ENCODE measurements at regions not wholly inside any gene's neighbourhood (a gene's known extent, or its start where the extent isn't known, plus 50 kb on each side); places are given as distances from the start of the nearest gene placed in this dataset.

DNA sequence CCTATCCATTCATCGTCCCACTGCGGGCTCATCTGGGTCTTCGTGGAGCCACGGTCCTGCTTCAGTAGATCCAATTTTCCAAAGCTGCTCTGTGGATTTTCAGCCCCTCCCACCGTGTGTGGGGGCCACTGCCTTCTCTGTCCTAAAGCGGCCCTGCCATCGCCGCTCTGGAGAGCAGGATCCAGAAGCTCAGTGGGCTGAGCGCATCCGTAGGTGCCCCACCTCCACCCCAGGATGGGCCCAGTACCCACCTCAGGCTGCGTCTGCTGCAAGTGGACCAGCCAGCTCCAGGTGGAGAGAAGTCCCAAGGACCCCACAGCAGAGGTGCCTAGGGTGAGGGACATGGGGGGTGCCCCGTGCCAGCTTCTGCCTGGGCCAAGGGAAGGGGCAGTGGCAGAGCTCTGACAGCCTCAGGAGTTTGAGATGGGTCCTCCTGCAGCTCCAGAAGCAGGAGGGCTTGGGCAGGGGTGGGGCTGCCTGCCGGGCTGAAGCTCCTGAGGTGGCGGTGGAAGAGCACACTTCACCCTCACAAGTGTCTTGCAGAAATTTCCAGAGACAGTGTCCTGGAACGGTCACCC is 148.1 kb upstream of the C14orf180 start:
- TF ChIP-seq CTCF (IDR thresholded peaks at IDR 0.05; ENCODE audit: control insufficient read depth, extremely low read depth, insufficient read depth) = no peak
- DNase-seq (ENCODE audit: low read depth) = no peak

GRCh38 chr14:104431929-104432541 is 147.5 kb upstream of the C14orf180 start:
- no peak for DNase-seq (ENCODE audit: low read depth)
- no peak for TF ChIP-seq CTCF (IDR thresholded peaks at IDR 0.05; ENCODE audit: control insufficient read depth, extremely low read depth, insufficient read depth)
- no peak overlapping the region for H3K4me3 ChIP-seq (ENCODE audit: low read depth, low read length)

More for the DNA sequence above, 148.1 kb upstream of the C14orf180 start:
- no peak overlapping the region for H3K4me3 ChIP-seq (ENCODE audit: low read depth, low read length)

- H3K4me3 ChIP-seq (ENCODE audit: low read depth, low read length) = no peak overlapping the region
- DNase-seq (ENCODE audit: low read depth) = no peak
- TF ChIP-seq CTCF (IDR thresholded peaks at IDR 0.05; ENCODE audit: control insufficient read depth, extremely low read depth, insufficient read depth) = no peak
Observed at GRCh38 chr14:104432611-104433231, 146.8 kb upstream of the C14orf180 start.

- H3K4me3 ChIP-seq (ENCODE audit: low read depth, low read length) = no peak overlapping the region
- no peak for DNase-seq (ENCODE audit: low read depth)
- no peak for TF ChIP-seq CTCF (IDR thresholded peaks at IDR 0.05; ENCODE audit: control insufficient read depth, extremely low read depth, insufficient read depth)
Observed at GRCh38 chr14:104433401-104434213, 146.0 kb upstream of the C14orf180 start.

DNA sequence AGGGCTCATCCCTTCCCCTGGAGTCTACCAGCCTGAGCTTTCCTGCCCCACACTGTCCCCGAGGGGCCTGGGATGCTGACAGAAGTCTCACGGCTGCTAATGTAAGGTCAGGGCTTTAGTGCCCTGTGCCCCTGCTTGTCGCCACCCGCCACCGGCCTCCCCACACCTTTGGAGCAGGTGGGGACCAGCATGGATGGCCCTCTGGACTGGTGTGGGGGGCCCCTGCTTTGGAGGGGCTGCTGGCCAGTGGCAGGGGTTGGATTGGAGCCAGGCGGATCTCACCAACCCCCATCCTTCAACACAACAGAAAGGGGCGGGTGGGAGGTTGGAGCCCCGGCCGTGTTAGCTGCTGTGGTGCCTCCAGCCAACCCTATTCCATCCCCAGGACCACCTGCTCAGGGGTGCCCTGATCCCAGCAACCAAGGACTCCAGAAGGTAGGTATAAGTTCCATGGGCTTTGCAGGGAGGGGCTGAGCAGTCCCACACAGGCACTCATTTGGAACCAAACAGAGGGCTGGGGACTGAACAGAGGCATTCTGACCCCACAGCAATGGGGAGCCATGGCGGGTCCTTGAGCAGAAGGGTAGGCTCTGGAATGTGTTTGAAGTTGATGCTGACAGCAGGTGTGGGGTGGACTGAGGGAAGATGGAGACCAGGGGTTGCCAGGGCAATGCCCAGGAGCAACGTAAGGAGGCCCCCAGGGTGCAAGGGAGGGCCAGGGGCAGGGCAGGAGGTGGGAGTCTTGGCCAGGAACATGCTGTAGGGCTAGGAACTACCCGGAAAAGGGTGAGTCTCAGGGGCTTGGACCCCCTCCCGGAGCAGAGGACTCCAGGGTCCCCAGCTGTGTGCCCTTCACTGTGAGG is 145.1 kb upstream of the C14orf180 start:
- no peak for TF ChIP-seq CTCF (IDR thresholded peaks at IDR 0.05; ENCODE audit: control insufficient read depth, extremely low read depth, insufficient read depth)
- no peak overlapping the region for H3K4me3 ChIP-seq (ENCODE audit: low read depth, low read length)
- DNase-seq (ENCODE audit: low read depth) = no peak

All from LNCaP clone FGC (cell line).